ENCODE measurements at regions not wholly inside any gene's neighbourhood (a gene's known extent, or its start where the extent isn't known, plus 50 kb on each side); places are given as distances from the start of the nearest gene placed in this dataset.

DNA sequence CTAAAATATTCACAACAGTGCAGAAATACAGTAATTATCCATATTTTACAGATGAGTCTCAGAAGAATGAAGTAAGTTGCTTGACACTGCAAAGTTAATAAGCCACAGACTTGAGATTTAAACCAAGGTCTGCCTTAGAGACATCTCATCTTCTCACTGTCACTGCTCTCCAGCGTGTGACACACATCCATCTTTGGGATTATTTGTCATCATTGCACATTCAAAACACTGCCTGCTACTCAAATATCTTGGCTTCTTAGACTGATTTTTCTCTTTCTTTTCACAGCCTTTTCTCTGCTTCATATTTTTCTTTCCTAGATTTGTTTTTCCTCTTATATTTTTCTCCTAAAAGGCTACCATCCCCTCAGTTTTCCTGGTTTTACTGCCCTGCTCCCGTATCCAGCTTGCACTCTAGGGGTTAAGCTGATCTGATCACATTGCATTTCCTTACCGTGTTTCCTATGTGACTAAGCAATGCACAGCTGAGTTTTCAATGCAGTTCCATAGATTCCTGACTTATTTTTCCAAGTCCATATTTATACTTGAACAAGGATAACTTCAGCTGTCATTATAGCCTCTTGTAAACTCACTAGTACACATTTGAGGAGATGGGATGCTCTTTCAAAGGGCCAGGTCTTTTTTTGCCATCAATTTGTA is 353.0 kb downstream of the PLK2 start:
- H3K36me3 ChIP-seq (ENCODE audit: control insufficient read depth in 2 of 2, extremely low read depth in 1 of 2, insufficient read depth in 2 of 2, low read length in 2 of 2) = no peaks in the 10 kb centered on the region
- no peaks in the 10 kb centered on the region for H3K79me2 ChIP-seq (ENCODE audit: control insufficient read depth, insufficient read depth, low read length)
- H3K4me3 ChIP-seq (ENCODE audit: control insufficient read depth in 2 of 3, extremely low read depth in 1 of 3, insufficient read depth in 2 of 3, low read depth in 1 of 3, low read length in 3 of 3) = no peak overlapping the region
- TF ChIP-seq EZH2 (IDR thresholded peaks at IDR 0.05; ENCODE audit: low read length) = no peak
- TF ChIP-seq, protein P1, sequence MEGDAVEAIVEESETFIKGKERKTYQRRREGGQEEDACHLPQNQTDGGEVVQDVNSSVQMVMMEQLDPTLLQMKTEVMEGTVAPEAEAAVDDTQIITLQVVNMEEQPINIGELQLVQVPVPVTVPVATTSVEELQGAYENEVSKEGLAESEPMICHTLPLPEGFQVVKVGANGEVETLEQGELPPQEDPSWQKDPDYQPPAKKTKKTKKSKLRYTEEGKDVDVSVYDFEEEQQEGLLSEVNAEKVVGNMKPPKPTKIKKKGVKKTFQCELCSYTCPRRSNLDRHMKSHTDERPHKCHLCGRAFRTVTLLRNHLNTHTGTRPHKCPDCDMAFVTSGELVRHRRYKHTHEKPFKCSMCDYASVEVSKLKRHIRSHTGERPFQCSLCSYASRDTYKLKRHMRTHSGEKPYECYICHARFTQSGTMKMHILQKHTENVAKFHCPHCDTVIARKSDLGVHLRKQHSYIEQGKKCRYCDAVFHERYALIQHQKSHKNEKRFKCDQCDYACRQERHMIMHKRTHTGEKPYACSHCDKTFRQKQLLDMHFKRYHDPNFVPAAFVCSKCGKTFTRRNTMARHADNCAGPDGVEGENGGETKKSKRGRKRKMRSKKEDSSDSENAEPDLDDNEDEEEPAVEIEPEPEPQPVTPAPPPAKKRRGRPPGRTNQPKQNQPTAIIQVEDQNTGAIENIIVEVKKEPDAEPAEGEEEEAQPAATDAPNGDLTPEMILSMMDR (optimal IDR thresholded peaks at IDR 0.05 in 1 of 3, IDR thresholded peaks at IDR 0.05 in 1 of 3, conservative IDR thresholded peaks at IDR 0.05 in 1 of 3; ENCODE audit: extremely low read depth in 1 of 3, insufficient read depth in 2 of 3, low read length in 3 of 3) = no peak
- peaks cover 2% of the 10 kb centered on the region for H3K4me1 ChIP-seq (ENCODE audit: control insufficient read depth, extremely low read depth, insufficient read depth, low read length)
- H3K4me2 ChIP-seq (ENCODE audit: control insufficient read depth, extremely low read depth, insufficient read depth, low read depth, low read length) = no peak overlapping the region
- no peak overlapping the region for H2AFZ ChIP-seq (ENCODE audit: control insufficient read depth, low read length)
- H3K9me1 ChIP-seq (ENCODE audit: control insufficient read depth, extremely low read depth, insufficient read depth, low read length) = no peaks in the 10 kb centered on the region
- dilution Hi-C loops (cut with MboI; ENCODE audit: extremely low pct_ligation_motif_present, low sequenced_read_pairs) = no loop called here
- FAIRE-seq (no peak), DNase-seq (ENCODE audit: low read depth, low spot score) (no peak)
- H3K27ac ChIP-seq (ENCODE audit: control insufficient read depth, insufficient read depth, low read length) = no peak overlapping the region
- no peaks in the 10 kb centered on the region for H3K9me3 ChIP-seq (ENCODE audit: control insufficient read depth, low read depth, low read length)
- H3K27me3 ChIP-seq (ENCODE audit: control insufficient read depth, extremely low read depth, insufficient read depth, low read length) = no peaks in the 10 kb centered on the region
- H4K20me1 ChIP-seq (ENCODE audit: control insufficient read depth, extremely low read depth, insufficient read depth, low read length) = no peaks in the 10 kb centered on the region
- no peak overlapping the region for H3K9ac ChIP-seq (ENCODE audit: control insufficient read depth, extremely low read depth, insufficient read depth, low read length)

DNA sequence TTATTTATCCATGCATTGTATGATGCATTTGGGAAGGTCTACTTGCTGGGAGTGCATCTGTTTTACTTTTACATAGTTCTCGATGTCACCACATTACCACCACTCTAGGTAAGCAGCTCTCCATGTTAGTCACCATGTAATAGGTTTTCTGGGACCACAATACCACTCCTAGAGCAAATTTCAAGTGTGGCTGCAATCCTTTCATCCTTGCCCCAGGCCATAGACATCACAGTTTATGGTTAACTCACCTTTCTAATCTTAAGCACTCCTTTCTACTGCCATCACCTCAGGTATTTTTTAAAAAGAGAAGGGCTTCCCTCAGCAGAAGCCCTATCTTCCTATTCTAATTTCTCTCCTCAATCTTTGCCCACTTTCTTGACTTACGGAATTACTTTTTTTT is 354.1 kb downstream of the PLK2 start:
- Histone ChIP-seq H4K20me1 (ENCODE audit: control insufficient read depth, extremely low read depth, insufficient read depth, low read length) (no peaks in the 10 kb centered on the region), H3K9me1 (ENCODE audit: control insufficient read depth, extremely low read depth, insufficient read depth, low read length) (no peaks in the 10 kb centered on the region), H3K9me3 (ENCODE audit: control insufficient read depth, low read depth, low read length) (no peaks in the 10 kb centered on the region), H3K4me3 (ENCODE audit: control insufficient read depth in 2 of 3, extremely low read depth in 1 of 3, insufficient read depth in 2 of 3, low read depth in 1 of 3, low read length in 3 of 3) (no peak overlapping the region), H3K27ac (ENCODE audit: control insufficient read depth, insufficient read depth, low read length) (no peak overlapping the region), H3K9ac (ENCODE audit: control insufficient read depth, extremely low read depth, insufficient read depth, low read length) (no peak overlapping the region), H3K36me3 (ENCODE audit: control insufficient read depth in 2 of 2, extremely low read depth in 1 of 2, insufficient read depth in 2 of 2, low read length in 2 of 2) (no peaks in the 10 kb centered on the region), H3K4me2 (ENCODE audit: control insufficient read depth, extremely low read depth, insufficient read depth, low read depth, low read length) (no peak overlapping the region), H3K27me3 (ENCODE audit: control insufficient read depth, extremely low read depth, insufficient read depth, low read length) (no peaks in the 10 kb centered on the region), H3K79me2 (ENCODE audit: control insufficient read depth, insufficient read depth, low read length) (no peaks in the 10 kb centered on the region), H3K4me1 (ENCODE audit: control insufficient read depth, extremely low read depth, insufficient read depth, low read length) (peaks cover 2% of the 10 kb centered on the region), H2AFZ (ENCODE audit: control insufficient read depth, low read length) (no peak overlapping the region)
- TF ChIP-seq, protein P1 (optimal IDR thresholded peaks at IDR 0.05 in 1 of 3, IDR thresholded peaks at IDR 0.05 in 1 of 3, conservative IDR thresholded peaks at IDR 0.05 in 1 of 3; ENCODE audit: extremely low read depth in 1 of 3, insufficient read depth in 2 of 3, low read length in 3 of 3) = no peak
- no peak for TF ChIP-seq EZH2 (IDR thresholded peaks at IDR 0.05; ENCODE audit: low read length)
- dilution Hi-C loops (cut with MboI; ENCODE audit: extremely low pct_ligation_motif_present, low sequenced_read_pairs) = no loop called here
- no peak for FAIRE-seq
- no peak for DNase-seq (ENCODE audit: low read depth, low spot score)
